ENCODE measurements at regions not wholly inside any gene's neighbourhood (a gene's known extent, or its start where the extent isn't known, plus 50 kb on each side); places are given as distances from the start of the nearest gene placed in this dataset.
"Not testable (repeated sequence)": the region's sequence is repeated elsewhere in the genome, so short reads cannot be mapped to it uniquely, and the experiment has no call there.

- Mint-ChIP-seq H3K27ac (no peak overlapping the region), H3K9me3 (no peaks in the 10 kb centered on the region), H3K27me3 (ENCODE audit: low read depth) (peaks cover 44% of the 10 kb centered on the region), H3K36me3 (no peaks in the 10 kb centered on the region), H3K4me1 (peaks cover 25% of the 10 kb centered on the region), H3K4me3 (no peak overlapping the region)
- DNase-seq (ENCODE audit: low spot score in 2 of 2, unreplicated experiment in 2 of 2): no peak
- TF ChIP-seq CTCF (IDR thresholded peaks at IDR 0.05; ENCODE audit: unreplicated experiment): no peak
These were observed 159.5 kb downstream of the VEGFA start for GRCh38 chr6:43929511-43929910.

GRCh38 chr6:43927532-43928210 lies 157.7 kb downstream of the VEGFA start:
- Mint-ChIP-seq H3K36me3 (no peaks in the 10 kb centered on the region), H3K4me1 (peaks cover 11% of the 10 kb centered on the region), H3K9me3 (no peaks in the 10 kb centered on the region), H3K4me3 (no peak overlapping the region), H3K27ac (no peak overlapping the region), H3K27me3 (ENCODE audit: low read depth) (peaks cover 40% of the 10 kb centered on the region)
- no peak for DNase-seq (ENCODE audit: low spot score in 2 of 2, unreplicated experiment in 2 of 2)
- TF ChIP-seq CTCF (IDR thresholded peaks at IDR 0.05; ENCODE audit: unreplicated experiment): no peak

- Mint-ChIP-seq H3K36me3 (no peaks in the 10 kb centered on the region), H3K4me1 (peaks cover 9% of the 10 kb centered on the region), H3K27ac (no peak overlapping the region), H3K9me3 (no peaks in the 10 kb centered on the region), H3K4me3 (no peak overlapping the region), H3K27me3 (ENCODE audit: low read depth) (peaks cover 35% of the 10 kb centered on the region)
- no peak for TF ChIP-seq CTCF (IDR thresholded peaks at IDR 0.05; ENCODE audit: unreplicated experiment)
- no peak for DNase-seq (ENCODE audit: low spot score in 2 of 2, unreplicated experiment in 2 of 2)
These were observed 156.9 kb downstream of the VEGFA start for GRCh38 chr6:43926634-43927531.

GRCh38 chr6:43925636-43926139 lies 155.7 kb downstream of the VEGFA start:
- not testable (repeated sequence) for H3K36me3 Mint-ChIP-seq; DNase-seq (ENCODE audit: low spot score in 2 of 2, unreplicated experiment in 2 of 2); H3K4me3 Mint-ChIP-seq; H3K27ac Mint-ChIP-seq; H3K4me1 Mint-ChIP-seq; H3K9me3 Mint-ChIP-seq
- H3K27me3 Mint-ChIP-seq (ENCODE audit: low read depth): peaks cover 26% of the 10 kb centered on the region

GRCh38 chr6:43924222-43924702 lies 154.3 kb downstream of the VEGFA start:
- Mint-ChIP-seq H3K4me1 (peaks cover 12% of the 10 kb centered on the region), H3K36me3 (no peaks in the 10 kb centered on the region), H3K27me3 (ENCODE audit: low read depth) (peaks cover 23% of the 10 kb centered on the region), H3K4me3 (no peak overlapping the region), H3K9me3 (no peaks in the 10 kb centered on the region), H3K27ac (no peak overlapping the region)
- no peak for DNase-seq (ENCODE audit: low spot score in 2 of 2, unreplicated experiment in 2 of 2)
- no peak for TF ChIP-seq CTCF (IDR thresholded peaks at IDR 0.05; ENCODE audit: unreplicated experiment)
